ENCODE measurements at regions not wholly inside any gene's neighbourhood (a gene's known extent, or its start where the extent isn't known, plus 50 kb on each side); places are given as distances from the start of the nearest gene placed in this dataset.

GRCh38 chr6:122859676-122860075 lies 70.6 kb downstream of the SMPDL3A start:
- no peak overlapping the region for H3K4me3 ChIP-seq (ENCODE audit: low read depth, low read length)
- no peak for TF ChIP-seq CTCF (IDR thresholded peaks at IDR 0.05; ENCODE audit: low read depth, low read length)

GRCh38 chr6:122861594-122861993 lies 72.5 kb downstream of the SMPDL3A start:
- H3K4me3 ChIP-seq (ENCODE audit: low read depth, low read length) = no peak overlapping the region
- no peak for TF ChIP-seq CTCF (IDR thresholded peaks at IDR 0.05; ENCODE audit: low read depth, low read length)

- no peak overlapping the region for H3K4me3 ChIP-seq (ENCODE audit: low read depth, low read length)
- TF ChIP-seq CTCF (IDR thresholded peaks at IDR 0.05; ENCODE audit: low read depth, low read length) = no peak
Observed at GRCh38 chr6:122868137-122868536, 79.1 kb downstream of the SMPDL3A start.

- no peak overlapping the region for H3K4me3 ChIP-seq (ENCODE audit: low read depth, low read length)
Observed at GRCh38 chr6:122869437-122870024, 80.5 kb downstream of the SMPDL3A start.

GRCh38 chr6:122871079-122871478 lies 82.0 kb downstream of the SMPDL3A start:
- no peak overlapping the region for H3K4me3 ChIP-seq (ENCODE audit: low read depth, low read length)
- TF ChIP-seq CTCF (IDR thresholded peaks at IDR 0.05; ENCODE audit: low read depth, low read length) = no peak

More at GRCh38 chr6:122869437-122870024, 80.5 kb downstream of the SMPDL3A start:
- TF ChIP-seq CTCF (IDR thresholded peaks at IDR 0.05; ENCODE audit: low read depth, low read length) = peak; percentile 26; the same call in 1 of the 2 replicates

- TF ChIP-seq CTCF (IDR thresholded peaks at IDR 0.05; ENCODE audit: low read depth, low read length) = no peak
- H3K4me3 ChIP-seq (ENCODE audit: low read depth, low read length) = no peak overlapping the region
Observed at GRCh38 chr6:122872311-122872710, 83.3 kb downstream of the SMPDL3A start.

GRCh38 chr6:122877302-122877701 lies 88.2 kb downstream of the SMPDL3A start:
- no peak for TF ChIP-seq CTCF (IDR thresholded peaks at IDR 0.05; ENCODE audit: low read depth, low read length)
- no peak overlapping the region for H3K4me3 ChIP-seq (ENCODE audit: low read depth, low read length)

Measured in WI38 (cell line).